CD4-positive, alpha-beta T cell treated with Interleukin-4 for 1 hour (primary cell): ENCODE measurements at regions not wholly inside any gene's neighbourhood (a gene's known extent, or its start where the extent isn't known, plus 50 kb on each side); places are given as distances from the start of the nearest gene placed in this dataset.

Source experiments
- DNase-seq, 2 donors: peaks; one replicate each; pipeline ENCODE4 v3.0.0-alpha.2; 2020 to 2022

DNA sequence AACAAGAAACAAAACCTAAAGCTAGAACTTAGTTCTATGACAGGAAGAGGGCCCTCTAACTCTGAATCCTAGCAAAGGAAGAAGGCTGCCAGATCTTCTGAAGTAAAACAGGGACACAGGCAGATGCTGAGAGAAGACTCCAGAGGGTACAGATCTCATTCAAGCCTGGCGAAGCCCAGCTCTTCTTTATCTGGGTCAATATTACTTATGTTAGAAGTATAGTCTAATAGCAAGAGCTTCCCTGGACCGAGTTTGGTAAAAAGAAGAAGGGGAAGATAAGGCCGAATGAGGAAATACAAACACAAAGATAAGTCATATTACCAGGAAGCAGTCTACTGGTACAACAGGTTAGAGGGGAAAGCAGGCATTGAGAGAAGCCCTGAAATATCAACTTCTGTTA, 79.9 kb upstream of the CCDC91 start:
- no peak for DNase-seq

DNA sequence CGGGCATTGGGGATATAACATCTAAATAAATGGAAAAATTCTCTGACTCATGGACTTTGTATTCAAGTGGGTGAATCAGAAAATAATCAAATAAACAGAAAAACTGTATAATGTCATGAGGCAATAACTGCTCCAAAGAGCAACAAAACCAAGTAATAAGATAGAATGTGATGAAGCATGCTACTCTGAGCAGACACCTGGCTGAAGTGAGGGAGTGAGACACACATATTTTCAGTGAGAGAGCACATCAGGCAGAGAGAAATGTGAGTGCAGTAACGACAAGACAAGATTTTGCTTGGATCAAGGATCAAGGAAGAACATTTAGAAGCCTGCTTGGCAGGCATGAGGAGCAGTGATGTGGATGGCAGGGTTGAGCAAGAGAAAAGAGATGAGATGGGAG, 75.8 kb upstream of the CCDC91 start:
- no peak for DNase-seq

DNA sequence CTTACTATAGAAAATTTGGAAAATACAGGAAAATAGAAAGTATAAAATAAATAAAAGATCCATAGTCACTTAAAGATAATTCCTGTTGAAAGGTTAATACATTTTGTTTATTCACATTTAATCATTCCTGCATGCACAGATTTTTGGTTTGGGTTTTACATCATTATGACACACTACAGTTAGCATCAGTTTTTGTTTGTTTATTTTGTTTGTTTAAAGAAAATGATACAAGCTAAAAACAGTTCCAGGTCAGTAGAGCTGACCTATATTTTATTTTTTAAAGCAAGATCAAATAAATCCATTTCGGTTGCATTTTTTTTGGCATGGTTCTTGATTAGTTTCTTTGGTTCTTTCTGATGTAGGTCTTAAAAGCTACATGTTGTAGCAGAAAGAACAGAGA, 68.8 kb upstream of the CCDC91 start:
- no peak for DNase-seq

DNA sequence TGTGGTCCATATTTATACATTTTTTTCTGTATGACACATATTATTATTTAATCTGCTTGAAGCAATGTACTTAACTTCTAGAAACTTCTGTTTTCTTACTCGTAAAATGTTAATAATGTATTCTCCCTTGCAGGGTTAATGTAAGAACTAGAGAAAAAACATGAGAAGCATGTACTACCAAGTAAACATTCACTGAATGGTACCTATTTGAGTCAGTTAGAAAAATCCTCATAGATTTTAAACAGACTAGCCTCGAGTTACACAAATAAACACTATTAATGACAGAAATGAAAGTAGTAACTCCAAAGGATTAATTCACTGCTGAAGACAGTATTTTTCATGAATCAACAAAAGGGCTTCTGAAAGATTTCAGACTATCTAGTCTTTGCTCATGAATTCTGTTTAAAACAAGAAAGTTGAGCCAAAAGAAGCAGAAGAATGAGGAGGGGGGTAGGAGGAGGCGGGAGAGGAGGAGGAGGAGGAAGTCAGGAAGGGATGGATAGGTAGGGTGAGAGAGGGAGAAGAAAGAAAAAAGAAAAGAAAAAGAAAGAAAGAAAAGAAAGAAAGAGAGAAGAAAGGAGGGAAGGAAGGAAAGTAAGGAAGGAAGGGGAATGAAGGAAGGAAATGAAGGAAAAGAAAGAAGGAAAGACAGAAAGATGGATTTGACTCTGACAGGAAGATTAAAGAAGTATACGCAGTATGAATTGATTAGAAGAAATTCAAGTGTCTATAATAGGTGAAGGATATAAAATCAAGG, 68.2 kb upstream of the CCDC91 start:
- DNase-seq: no peak

DNA sequence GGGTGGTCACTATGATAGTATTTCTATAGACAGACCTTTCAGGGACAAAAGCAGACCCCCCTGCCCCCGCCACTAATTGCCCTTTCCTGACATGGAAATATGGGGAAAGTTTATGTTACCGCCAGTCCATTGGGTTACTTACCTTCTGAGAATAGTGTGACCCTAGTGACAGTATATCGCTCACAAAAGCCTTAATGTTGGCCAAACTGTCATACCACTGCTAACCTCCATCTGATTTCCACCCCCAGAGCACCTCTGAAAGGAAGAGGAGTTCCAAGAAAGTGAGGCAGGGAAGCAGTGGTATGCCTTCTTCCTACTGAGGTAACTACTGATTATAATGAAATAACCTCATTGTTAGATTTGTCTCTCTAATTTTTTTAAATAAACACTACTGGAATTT, 67.5 kb upstream of the CCDC91 start:
- no peak for DNase-seq

DNA sequence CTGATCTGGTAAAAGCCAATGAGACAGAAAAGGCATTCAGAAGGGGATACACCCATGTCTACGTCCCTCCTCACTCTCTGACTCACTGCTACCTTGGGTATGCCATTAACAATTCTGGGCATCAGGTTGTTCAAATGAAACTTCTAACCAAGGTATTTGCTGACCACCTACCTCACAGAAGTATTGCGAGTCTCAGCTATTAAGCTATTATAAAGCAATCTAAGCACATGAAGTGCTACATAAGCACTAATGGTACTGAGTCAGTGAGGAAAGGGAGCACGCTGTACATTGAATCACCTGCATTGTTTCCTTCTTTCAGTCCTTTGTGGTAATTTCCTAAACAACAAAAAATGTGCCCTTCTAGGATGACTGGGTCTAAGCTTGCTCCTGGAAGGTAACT, 62.8 kb upstream of the CCDC91 start:
- DNase-seq: no peak

DNA sequence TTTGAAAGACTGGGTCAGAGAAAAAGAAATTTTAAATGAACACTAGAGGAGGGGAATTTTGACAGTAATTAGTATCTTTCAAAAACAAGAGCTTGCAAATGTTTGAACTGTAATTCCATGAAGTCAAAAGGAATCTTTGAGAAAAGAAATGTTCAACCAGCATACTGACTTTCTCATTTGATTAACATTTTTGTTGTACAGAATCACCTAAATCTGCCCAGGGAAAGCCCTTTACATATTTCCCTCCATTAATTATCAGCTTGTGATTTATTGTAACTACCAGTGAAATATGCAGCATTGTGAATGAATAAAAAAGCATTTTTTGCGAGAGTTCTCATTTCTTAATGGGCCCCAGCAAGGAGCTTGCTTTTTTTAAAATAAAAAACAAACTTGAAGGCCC, 61.2 kb upstream of the CCDC91 start:
- DNase-seq: no peak

DNA sequence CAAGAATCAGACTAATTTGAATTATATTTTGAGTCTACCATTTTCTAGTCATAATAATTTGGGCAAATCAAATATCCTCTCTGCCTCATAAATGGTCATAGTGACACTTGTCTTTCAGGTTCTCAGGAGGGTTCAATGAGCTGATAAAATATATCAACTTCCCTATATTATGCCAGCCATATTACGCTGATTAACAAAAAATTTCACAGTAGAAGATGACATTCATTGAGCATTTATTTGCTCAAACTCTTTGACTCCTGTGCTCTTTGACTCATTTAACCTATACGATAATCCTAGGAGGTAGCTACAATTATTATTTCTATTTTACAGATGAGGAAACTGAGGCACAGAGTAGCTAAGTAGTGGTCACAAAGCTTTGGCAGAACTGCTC, 60.0 kb upstream of the CCDC91 start:
- no peak for DNase-seq

DNA sequence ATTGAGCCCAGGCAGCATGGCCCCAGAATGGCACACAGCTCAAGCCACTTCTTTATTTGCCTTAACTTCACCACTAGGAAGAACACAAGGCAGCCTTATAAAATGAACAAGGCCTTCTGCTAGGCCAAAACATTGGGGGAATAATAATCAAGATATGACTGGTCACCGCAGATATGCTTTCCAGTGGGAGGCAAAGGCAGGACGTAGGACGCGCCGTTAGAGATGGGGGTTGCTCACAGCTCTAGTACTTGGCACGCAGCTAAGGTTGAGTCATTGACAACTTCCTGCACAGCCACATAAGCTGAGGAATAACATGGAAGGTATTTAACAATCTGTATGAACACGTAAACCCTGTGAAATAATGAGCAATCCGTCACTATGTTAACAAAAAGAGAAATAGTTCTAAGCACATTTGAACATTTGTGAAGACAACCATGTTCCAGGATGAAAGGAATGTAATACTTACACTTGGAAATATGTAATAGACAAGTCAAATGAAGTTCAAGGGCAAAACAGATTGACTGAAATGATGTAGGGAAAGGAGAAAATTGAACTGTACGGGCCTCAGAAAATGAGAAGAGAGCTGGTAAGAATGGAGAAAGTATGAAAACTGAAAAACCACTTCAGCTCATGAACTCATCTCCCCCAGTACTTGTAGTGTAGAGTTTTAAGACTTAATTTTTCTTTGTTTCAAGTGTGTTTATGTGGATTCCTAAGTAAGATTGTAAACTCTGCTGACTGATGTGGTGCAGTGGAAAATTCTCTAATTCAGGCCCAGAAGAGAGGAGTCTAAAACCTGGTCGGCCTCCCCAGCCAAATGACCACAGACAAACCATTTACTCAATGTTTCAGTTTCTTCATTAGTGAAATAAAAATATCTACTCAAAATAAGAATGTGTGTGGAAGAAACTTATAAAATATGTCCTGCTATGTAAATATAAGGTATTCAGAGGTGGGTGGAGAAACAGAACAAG, 59.3 kb upstream of the CCDC91 start:
- DNase-seq: no peak

DNA sequence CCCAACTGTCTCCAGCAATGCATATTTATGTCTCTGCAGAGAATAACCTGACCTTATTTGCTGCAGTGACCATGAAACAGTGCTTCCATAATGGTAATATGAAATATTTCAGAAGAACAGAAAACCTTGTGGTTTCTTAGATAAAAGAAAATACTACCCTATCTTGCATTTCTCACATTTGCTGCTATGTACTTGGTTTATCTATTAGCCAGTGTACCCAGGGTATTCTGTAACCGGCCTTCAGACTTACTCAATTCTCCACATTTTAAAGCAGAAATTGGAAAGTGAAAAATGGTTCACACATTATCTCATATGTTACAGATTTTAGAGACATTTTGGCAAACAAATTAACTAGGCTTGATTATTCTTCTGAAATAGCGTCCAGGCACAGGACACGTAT, 57.9 kb upstream of the CCDC91 start:
- no peak for DNase-seq

DNA sequence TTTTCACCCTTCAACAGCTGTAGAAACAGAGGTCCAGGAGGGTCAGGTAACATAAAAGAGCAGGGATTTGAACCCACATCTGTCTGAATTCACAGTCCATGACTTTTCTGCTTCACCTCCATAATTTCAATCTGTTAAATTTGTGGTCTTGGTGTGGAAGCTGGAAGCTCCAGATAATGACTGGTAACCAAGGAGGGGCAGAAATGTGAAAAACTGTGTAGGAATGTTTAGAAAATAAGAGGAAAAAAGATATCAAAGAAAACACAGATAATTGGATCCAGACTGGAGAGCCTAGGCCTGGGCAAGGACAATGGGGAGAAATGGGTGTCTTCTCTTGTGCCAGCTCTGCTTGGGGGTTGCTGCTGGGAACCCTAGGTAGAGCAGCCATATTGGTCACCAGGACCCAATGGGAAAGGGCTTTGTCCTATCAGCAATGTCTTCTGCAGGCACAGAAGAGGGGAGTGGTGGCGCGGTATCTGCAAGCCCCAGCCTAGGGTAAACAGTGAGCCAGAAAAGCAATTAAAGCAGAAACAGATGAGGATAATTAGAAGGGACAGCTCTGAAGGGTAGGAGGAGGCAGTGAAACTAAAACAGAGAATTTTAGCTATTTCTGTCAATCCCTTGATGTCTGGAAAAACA, 54.3 kb upstream of the CCDC91 start:
- DNase-seq: no peak

DNA sequence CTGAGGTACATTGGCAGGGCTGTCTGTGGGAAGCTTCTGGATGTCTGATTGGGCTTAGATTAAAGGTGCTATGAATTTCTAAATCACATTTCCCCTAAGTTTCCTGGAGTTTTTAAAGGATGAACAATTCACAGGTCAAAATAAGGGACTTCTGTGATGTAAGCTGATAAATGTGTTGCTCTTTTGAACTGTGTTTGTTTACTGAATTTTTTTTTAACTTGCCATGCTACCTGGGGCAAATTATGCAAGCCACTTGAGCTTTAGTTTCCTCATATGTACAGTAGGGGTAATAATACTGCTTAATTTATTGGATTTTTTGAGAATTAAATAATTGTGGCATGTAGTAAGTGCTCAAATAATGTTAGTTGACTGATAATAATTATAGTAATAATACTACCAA, 52.8 kb upstream of the CCDC91 start:
- DNase-seq: no peak

DNA sequence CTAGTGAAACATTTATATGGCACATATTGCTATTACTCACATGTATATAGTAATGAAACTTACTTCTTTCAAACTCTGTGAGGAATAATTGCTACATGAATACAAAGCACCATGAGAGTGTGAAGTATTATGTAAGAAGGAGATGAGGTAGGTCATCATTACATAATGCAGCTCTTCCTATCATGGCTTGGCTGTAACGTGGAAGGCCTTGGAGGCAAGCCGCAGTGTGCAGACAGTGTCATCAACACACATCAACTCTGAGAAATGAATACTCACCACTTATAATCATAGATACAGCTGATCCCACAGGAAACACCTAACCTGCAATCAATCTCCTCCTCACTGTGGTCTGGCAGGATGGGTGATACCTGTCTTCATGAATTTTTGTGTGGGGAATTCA, 49.9 kb upstream of the CCDC91 start:
- no peak for DNase-seq
